ENCODE measurements at regions not wholly inside any gene's neighbourhood (a gene's known extent, or its start where the extent isn't known, plus 50 kb on each side); places are given as distances from the start of the nearest gene placed in this dataset.

- TF ChIP-seq EZH2 (IDR thresholded peaks at IDR 0.05; ENCODE audit: borderline replicate concordance) (no peak), CTCF (IDR thresholded peaks at IDR 0.05; ENCODE audit: poor library complexity) (no peak)
Observed at GRCh38 chr1:221888218-221888617, 146.3 kb upstream of the DUSP10 start.

Measured in hepatocyte (in vitro differentiated cells).